ENCODE measurements at regions not wholly inside any gene's neighbourhood (a gene's known extent, or its start where the extent isn't known, plus 50 kb on each side); places are given as distances from the start of the nearest gene placed in this dataset.
A peak's percentile ranks its signal among the peaks of the same experiment; 100 is the strongest.
"Not testable (repeated sequence)": the region's sequence is repeated elsewhere in the genome, so short reads cannot be mapped to it uniquely, and the experiment has no call there.

DNA sequence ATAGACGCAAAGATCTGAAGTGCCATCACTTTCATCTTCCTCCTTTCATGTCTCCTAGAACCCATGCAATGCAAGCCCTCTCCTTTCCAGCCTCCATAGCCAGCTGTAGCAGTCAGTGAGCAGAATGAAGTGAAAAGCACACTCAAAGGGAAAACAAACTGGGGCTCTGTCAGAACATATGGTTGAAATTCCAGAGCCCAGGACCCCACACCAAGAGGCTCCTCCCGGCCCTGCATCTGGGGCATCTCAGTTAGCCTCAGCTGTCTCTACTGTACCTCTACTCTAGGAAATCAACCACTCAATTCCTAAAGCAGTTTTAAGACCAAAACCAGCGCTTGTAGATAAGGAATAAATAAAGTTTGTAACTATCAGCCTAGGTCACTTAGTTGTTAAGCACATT, 73.8 kb upstream of the P3H2 start:
- H3K4me3 ChIP-seq (ENCODE audit: low read depth, low read length) = no peak overlapping the region
- DNase-seq (ENCODE audit: low read depth) = no peak

- no peak overlapping the region for H3K4me3 ChIP-seq (ENCODE audit: low read depth, low read length)
- DNase-seq (ENCODE audit: low read depth) = no peak
These were observed 72.5 kb upstream of the P3H2 start for GRCh38 chr3:190193210-190193609.

- no peak for DNase-seq (ENCODE audit: low read depth)
- no peak overlapping the region for H3K4me3 ChIP-seq (ENCODE audit: low read depth, low read length)
These were observed 72.0 kb upstream of the P3H2 start for GRCh38 chr3:190192739-190193138.

GRCh38 chr3:190192087-190192486, 71.4 kb upstream of the P3H2 start:
- no peak overlapping the region for H3K4me3 ChIP-seq (ENCODE audit: low read depth, low read length)

GRCh38 chr3:190188197-190188596, 67.5 kb upstream of the P3H2 start:
- DNase-seq (ENCODE audit: low read depth) = no peak
- no peak overlapping the region for H3K4me3 ChIP-seq (ENCODE audit: low read depth, low read length)

More at GRCh38 chr3:190192087-190192486, 71.4 kb upstream of the P3H2 start:
- DNase-seq (ENCODE audit: low read depth) = no peak

GRCh38 chr3:190183121-190183520, 62.4 kb upstream of the P3H2 start:
- H3K4me3 ChIP-seq (ENCODE audit: low read depth, low read length) = no peak overlapping the region
- DNase-seq (ENCODE audit: low read depth) = peak; percentile 96

GRCh38 chr3:190182418-190183043, 61.8 kb upstream of the P3H2 start:
- DNase-seq (ENCODE audit: low read depth) = no peak

GRCh38 chr3:190180268-190180667, 59.6 kb upstream of the P3H2 start:
- no peak for DNase-seq (ENCODE audit: low read depth)
- H3K4me3 ChIP-seq (ENCODE audit: low read depth, low read length) = no peak overlapping the region

More at GRCh38 chr3:190182418-190183043, 61.8 kb upstream of the P3H2 start:
- H3K4me3 ChIP-seq (ENCODE audit: low read depth, low read length) = no peak overlapping the region

DNA sequence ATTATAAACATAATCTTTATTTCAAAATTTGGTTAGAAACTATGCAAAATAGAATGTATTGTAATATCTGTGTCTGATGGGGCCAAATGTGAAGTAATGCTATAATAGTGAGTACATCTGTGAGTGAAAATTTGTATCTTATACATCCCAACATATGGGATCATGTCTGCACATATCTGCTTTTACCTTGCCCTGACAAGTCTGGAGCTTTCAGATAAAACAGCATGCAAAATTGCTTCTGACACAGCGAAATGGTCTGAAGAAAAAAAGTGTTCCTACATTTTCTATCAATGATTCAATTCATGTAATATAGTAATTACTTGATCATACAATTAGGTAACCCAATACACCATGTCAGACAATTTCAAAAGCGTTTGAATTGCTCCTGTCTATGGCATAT, 58.1 kb upstream of the P3H2 start:
- DNase-seq (ENCODE audit: low read depth) = no peak

GRCh38 chr3:190176933-190177525, 56.3 kb upstream of the P3H2 start:
- not testable (repeated sequence) for H3K4me3 ChIP-seq (ENCODE audit: low read depth, low read length); DNase-seq (ENCODE audit: low read depth)

More for the DNA sequence above, 58.1 kb upstream of the P3H2 start:
- no peak overlapping the region for H3K4me3 ChIP-seq (ENCODE audit: low read depth, low read length)

GRCh38 chr3:190176106-190176505, 55.4 kb upstream of the P3H2 start:
- not testable (repeated sequence) for DNase-seq (ENCODE audit: low read depth); H3K4me3 ChIP-seq (ENCODE audit: low read depth, low read length)

GRCh38 chr3:190175490-190175889, 54.8 kb upstream of the P3H2 start:
- no peak for DNase-seq (ENCODE audit: low read depth)
- H3K4me3 ChIP-seq (ENCODE audit: low read depth, low read length) = no peak overlapping the region

GRCh38 chr3:190174471-190174870, 53.8 kb upstream of the P3H2 start:
- DNase-seq (ENCODE audit: low read depth) = no peak
- H3K4me3 ChIP-seq (ENCODE audit: low read depth, low read length) = no peak overlapping the region

GRCh38 chr3:190173426-190173825, 52.7 kb upstream of the P3H2 start:
- H3K4me3 ChIP-seq (ENCODE audit: low read depth, low read length) = no peak overlapping the region
- DNase-seq (ENCODE audit: low read depth) = no peak

DNA sequence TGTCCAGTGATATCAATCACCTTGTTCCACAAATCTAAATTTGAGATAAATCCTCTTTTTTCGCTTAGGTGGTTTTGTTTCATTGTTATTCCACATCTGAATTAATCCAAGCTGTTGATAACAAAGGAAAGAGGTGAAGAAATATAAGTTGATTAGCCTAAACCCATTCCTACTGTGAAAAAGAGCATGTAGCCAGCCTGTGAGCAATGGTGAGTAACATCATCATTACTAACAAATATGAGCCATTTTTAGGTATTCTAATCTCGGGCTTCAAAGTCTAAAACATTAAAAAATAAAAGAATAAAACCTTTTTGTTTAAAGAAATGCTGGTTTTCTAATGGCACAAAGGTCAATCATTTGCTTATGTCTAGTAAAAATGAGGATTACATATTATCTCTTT, 52.1 kb upstream of the P3H2 start:
- DNase-seq (ENCODE audit: low read depth) = no peak

More for the DNA sequence above, 52.1 kb upstream of the P3H2 start:
- H3K4me3 ChIP-seq (ENCODE audit: low read depth, low read length) = no peak overlapping the region

Measured in skeletal muscle cell (primary cell).